NCI-H774 (cell line): ENCODE measurements at regions not wholly inside any gene's neighbourhood (a gene's known extent, or its start where the extent isn't known, plus 50 kb on each side); places are given as distances from the start of the nearest gene placed in this dataset.

ENCODE experiments used
- DNase-seq: peaks from one replicate; lab custom pipeline; 2025; lab: John Stamatoyannopoulos, UW

GRCh38 chr6:147037881-147038280 is 166.3 kb upstream of the STXBP5 start:
- no peak for DNase-seq

- DNase-seq = no peak
Measured at GRCh38 chr6:147040121-147040910, 163.9 kb upstream of the STXBP5 start.

- DNase-seq = no peak
Measured at GRCh38 chr6:147042679-147043078, 161.5 kb upstream of the STXBP5 start.

DNA sequence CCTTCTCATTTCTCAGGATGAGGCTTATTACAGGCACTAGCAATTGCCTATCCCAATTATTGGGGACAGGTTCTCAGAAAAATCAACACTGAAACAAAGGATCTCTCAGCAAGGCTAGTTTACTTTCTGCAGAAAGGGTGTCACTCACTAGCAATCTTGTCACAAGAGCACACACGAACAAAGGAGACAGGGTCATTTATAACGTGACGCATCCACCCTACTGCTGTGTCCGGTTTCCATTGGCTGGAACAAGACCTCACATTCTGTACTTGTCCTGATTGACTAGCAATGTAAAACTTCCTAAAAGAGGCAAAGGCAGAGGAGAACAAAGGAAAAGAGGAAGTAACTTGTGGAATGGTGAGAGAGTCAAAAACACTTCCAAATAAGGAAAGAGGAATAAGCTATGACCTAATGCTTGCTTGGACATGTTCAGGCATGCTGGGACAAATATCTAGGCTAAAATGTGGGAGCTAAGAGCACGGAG is 160.2 kb upstream of the STXBP5 start:
- DNase-seq = no peak

- DNase-seq = no peak
Measured at GRCh38 chr6:147046141-147046877, 157.9 kb upstream of the STXBP5 start.

DNA sequence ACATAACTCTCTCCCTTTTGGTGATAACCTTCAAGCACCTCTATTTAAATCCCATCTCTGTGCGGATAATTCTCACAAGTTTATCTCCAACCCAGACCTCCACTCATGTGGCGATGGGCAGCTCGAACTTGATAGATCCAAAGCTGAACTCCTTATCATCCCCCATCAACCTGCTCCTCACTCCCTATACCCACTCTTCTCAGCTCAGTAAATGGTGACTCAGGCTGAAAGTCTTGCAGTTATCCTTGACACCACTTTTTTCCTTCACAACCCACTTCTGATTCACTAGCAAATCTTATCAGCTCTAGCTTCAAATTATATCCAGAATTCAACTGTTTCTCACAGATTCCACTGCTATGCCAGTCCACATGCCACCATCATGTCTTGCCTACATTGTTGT is 155.3 kb upstream of the STXBP5 start:
- DNase-seq = no peak

- DNase-seq = no peak
Measured at GRCh38 chr6:147053311-147053921, 150.8 kb upstream of the STXBP5 start.

GRCh38 chr6:147054158-147054557 is 150.1 kb upstream of the STXBP5 start:
- no peak for DNase-seq

- no peak for DNase-seq
Measured at GRCh38 chr6:147054871-147055270, 149.3 kb upstream of the STXBP5 start.

GRCh38 chr6:147055821-147056392 is 148.3 kb upstream of the STXBP5 start:
- DNase-seq = no peak

DNA sequence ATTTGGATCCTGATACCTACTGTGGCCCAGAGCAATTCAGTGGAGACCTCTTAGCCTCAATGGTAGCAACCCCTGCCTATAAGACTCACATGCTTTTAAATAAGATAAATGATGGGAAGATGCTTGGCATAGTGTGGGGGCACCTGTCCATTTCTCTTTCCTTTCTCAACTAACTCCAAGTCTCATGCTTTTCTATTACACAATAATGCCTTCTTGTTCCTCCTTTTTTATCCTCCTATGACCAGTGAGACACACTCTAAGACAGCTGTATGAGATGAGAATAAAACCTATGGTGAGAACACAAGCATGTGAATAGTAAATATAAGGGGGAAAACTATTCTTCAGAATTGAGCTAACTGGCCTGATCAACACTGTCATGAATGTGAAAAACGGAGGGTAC is 147.0 kb upstream of the STXBP5 start:
- DNase-seq = no peak

DNA sequence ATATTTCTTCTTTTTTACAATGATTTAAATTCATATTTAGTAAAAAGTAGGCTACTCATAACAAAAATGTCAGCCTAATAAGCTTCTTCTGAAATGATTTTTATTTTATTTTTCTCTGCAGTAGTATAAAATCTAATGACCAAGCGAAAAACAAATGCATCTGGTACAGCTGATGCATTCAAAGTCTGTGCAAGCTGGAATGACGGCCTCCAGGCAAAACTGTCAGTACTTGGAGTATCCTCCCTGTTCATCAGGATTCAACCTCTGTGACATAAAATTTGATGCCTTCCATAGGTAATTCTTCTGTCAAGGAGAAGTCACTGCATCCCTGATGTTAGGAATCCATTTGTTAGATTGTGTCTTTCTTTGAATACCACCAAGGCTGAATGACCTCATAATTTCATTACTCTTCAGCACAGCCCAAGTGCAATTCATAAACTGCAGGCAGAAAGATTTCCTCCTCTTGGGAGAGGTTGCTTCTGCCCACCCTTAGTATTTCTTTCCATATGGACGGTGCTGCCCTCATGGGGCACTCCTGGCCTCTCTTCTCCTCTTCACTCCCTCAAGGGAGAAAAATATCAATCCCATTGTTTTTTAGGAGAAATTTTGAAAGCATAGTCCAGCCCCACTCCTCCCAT is 146.4 kb upstream of the STXBP5 start:
- no peak for DNase-seq

- no peak for DNase-seq
Measured at GRCh38 chr6:147058786-147059385, 145.3 kb upstream of the STXBP5 start.

GRCh38 chr6:147060636-147061035 is 143.6 kb upstream of the STXBP5 start:
- peak; percentile 52 for DNase-seq

DNA sequence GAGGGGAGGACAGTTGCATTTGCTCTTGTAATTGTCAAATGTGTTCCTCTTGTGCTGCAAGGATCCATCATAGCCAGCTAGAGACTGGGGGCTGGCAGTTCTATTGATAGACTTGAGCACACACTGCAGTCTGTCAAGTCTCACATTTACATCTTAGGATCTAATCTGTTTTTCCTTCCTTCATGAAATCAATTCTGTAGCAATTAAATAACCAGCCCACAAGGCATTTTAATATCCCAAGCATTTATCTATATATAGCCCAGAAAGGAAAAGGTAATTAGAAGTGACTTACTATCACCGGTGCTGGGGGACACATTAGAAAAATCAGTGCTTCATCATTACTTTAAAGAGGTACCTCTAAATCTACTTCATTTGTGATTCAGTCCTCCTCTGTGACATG is 143.0 kb upstream of the STXBP5 start:
- no peak for DNase-seq

DNA sequence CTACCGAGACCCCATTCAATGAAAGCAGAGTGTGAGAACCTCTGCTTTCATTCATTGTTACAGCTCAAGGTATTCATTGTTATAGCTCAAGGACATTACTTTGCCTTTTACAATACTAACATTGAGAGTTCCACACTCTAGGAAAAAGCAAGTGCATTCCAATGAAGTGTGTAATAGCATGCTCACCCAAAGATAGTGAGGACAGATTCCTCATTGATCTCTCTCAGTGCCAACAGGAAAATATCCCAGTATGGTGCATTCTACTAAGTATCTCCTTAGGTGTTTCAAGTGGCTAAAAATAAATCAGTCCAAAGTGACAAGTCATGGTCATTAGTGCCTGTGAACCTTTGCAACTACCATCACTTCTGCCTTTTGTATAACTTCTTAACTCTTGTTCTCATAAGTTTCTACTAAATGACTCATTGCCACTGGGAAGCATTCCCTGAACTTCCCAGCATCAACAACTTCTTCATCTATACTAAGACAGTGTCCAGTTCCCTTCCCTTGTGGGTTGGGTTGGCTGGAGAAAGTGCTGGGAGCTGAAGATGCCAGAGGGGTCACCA is 140.7 kb upstream of the STXBP5 start:
- no peak for DNase-seq

GRCh38 chr6:147065786-147066185 is 138.4 kb upstream of the STXBP5 start:
- DNase-seq = peak; percentile 86

GRCh38 chr6:147067184-147067583 is 137.0 kb upstream of the STXBP5 start:
- DNase-seq = no peak

DNA sequence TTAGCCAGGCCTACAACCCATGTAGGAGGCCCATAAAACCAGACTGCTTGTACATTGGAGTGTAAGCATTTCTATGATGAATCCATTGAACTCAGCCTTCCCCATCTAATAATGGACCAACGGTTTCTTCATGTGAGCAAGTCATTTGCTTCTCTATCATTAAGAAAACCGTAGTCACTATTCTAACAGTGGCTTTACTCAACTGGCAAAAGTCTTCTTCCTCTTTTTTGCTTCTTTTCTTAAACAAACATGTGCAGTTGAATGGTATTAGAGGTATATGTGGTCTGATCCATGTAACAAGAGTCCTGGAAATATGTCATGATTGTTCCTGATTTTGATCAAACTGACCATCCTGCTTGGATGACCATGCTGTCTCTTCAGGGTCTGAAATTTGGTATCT is 132.4 kb upstream of the STXBP5 start:
- DNase-seq = no peak

- no peak for DNase-seq
Measured at GRCh38 chr6:147075381-147075780, 128.8 kb upstream of the STXBP5 start.

DNA sequence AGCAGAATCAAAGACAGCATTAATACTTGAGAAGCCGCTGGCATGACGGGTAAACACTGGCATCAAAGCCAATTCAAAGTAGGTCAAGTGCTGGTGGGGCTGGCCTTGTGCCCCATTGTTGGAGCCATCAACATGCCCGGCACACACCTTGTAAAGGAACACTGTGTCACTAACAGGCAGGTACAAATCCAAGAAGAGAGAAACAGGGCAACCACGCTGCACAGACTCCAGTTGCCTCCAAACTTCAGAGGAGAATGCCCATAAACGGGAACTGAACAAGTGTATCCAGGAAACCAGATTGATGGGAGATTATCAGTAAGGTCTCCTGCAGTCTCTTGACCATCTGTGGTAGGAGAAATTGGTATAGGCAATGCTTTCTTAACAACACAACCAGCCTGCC is 127.0 kb upstream of the STXBP5 start:
- peak; percentile 59 for DNase-seq
